22Rv1 (cell line): ENCODE measurements at regions not wholly inside any gene's neighbourhood (a gene's known extent, or its start where the extent isn't known, plus 50 kb on each side); places are given as distances from the start of the nearest gene placed in this dataset.

Experiments
- CTCF ChIP-seq: fragments of 450-650 bp; IDR thresholded peaks from 2 replicates; pipeline ENCODE4 v1.5.1; 2017; ENCODE audit warnings: mild to moderate bottlenecking
- ZFX ChIP-seq: fragments of 450-650 bp; IDR thresholded peaks from 2 replicates; pipeline ENCODE4 v1.6.1; 2017; ENCODE audit warnings: antibody characterized with exemption, borderline replicate concordance

GRCh38 chr13:58165617-58166016 lies 534.1 kb downstream of the PCDH17 start:
- TF ChIP-seq CTCF (no peak), ZFX (no peak)
